ENCODE measurements at regions not wholly inside any gene's neighbourhood (a gene's known extent, or its start where the extent isn't known, plus 50 kb on each side); places are given as distances from the start of the nearest gene placed in this dataset.

GRCh38 chr12:11497995-11498394 is 102.6 kb upstream of the PRB2 start:
- CTCF ChIA-PET: no interaction called here

More at GRCh38 chr12:11497995-11498394, 102.6 kb upstream of the PRB2 start:
- Histone ChIP-seq H3K4me3 (ENCODE audit: insufficient read depth, low read depth, low read length) (no peak overlapping the region), H3K23ac (ENCODE audit: low read depth, low read length) (no peak overlapping the region), H2BK5ac (ENCODE audit: low read depth, low read length, poor library complexity, severe bottlenecking) (no peak overlapping the region), H3K4me2 (ENCODE audit: low read depth, low read length) (no peak overlapping the region), H4K5ac (ENCODE audit: low read depth, low read length) (no peak overlapping the region), H3K9me1 (ENCODE audit: insufficient read depth, low read length) (no peaks in the 10 kb centered on the region), H2BK20ac (ENCODE audit: low read depth, low read length) (no peak overlapping the region), H2BK120ac (ENCODE audit: low read depth, low read length) (no peak overlapping the region), H4K91ac (ENCODE audit: insufficient read depth, low read depth, low read length) (no peak overlapping the region), H3K27me3 (ENCODE audit: control insufficient read depth, insufficient read depth, low read length) (peaks cover 2% of the 10 kb centered on the region; the same call in 1 of the 2 replicates), H3K27ac (ENCODE audit: insufficient read depth, low read length) (no peak overlapping the region), H3K36me3 (ENCODE audit: control insufficient read depth, insufficient read depth, low read length) (no peaks in the 10 kb centered on the region), H2AK5ac (ENCODE audit: low read depth, low read length) (no peak overlapping the region), H3K9ac (ENCODE audit: low read depth, low read length) (no peak overlapping the region), H3K4me1 (ENCODE audit: control insufficient read depth, insufficient read depth, low read length) (no peaks in the 10 kb centered on the region), H3K4ac (ENCODE audit: low read depth, low read length) (no peak overlapping the region), H3K56ac (ENCODE audit: extremely low read depth, insufficient read depth, low read length) (no peak overlapping the region), H4K8ac (ENCODE audit: low read depth in 2 of 2, low read length in 2 of 2) (no peak overlapping the region), H4K20me1 (ENCODE audit: insufficient read depth, low read length) (no peaks in the 10 kb centered on the region), H3K14ac (replicated peaks; ENCODE audit: low read depth, low read length) (no peak overlapping the region), H2BK15ac (ENCODE audit: low read depth, low read length) (no peak overlapping the region), H2AK9ac (replicated peaks; ENCODE audit: low read depth, low read length, poor library complexity) (no peak overlapping the region), H3K18ac (ENCODE audit: low read depth, low read length) (no peak overlapping the region), H2AFZ (replicated peaks; ENCODE audit: low read length, poor library complexity) (no peak overlapping the region), H3K79me1 (ENCODE audit: low read depth in 1 of 2, low read length in 2 of 2) (no peaks in the 10 kb centered on the region), H3K9me3 (ENCODE audit: control insufficient read depth, insufficient read depth, low read length) (no peaks in the 10 kb centered on the region)
- BruUV-seq (replicated peaks): no TSS peak
- POLR2A ChIA-PET (ENCODE audit: unreplicated experiment): no interaction called here
- ATAC-seq (ENCODE audit: low read depth): no peak
- no peak for DNase-seq
- WGBS, 2 experiments (ENCODE audit: extremely low coverage in 2 of 2, insufficient read length in 1 of 2): no CpG with 5 or more reads among the region's 4 CpGs
- dilution Hi-C loops (cut with HindIII; ENCODE audit: low sequenced_read_pairs, unreplicated experiment): no loop called here
- TF ChIP-seq MAZ (IDR thresholded peaks at IDR 0.05; ENCODE audit: borderline replicate concordance, low read depth, low read length) (no peak), RFX5 (IDR thresholded peaks at IDR 0.05; ENCODE audit: low read depth, low read length) (no peak), CTCF (conservative IDR thresholded peaks at IDR 0.05; ENCODE audit: low read depth, low read length) (no peak), BHLHE40 (IDR thresholded peaks at IDR 0.05; ENCODE audit: low read depth, low read length) (no peak), POLR2A (IDR thresholded peaks at IDR 0.05; ENCODE audit: low read depth, low read length) (no peak), SMC3 (IDR thresholded peaks at IDR 0.05; ENCODE audit: low read depth, low read length) (no peak), CEBPB (IDR thresholded peaks at IDR 0.05; ENCODE audit: low read depth, low read length) (no peak), FOS (IDR thresholded peaks at IDR 0.05; ENCODE audit: low read depth, low read length) (no peak), USF2 (IDR thresholded peaks at IDR 0.05; ENCODE audit: low read depth, low read length) (no peak), RAD21 (IDR thresholded peaks at IDR 0.05; ENCODE audit: low read length) (no peak), RCOR1 (IDR thresholded peaks at IDR 0.05; ENCODE audit: insufficient replicate concordance, low read length) (no peak), MXI1 (IDR thresholded peaks at IDR 0.05; ENCODE audit: borderline replicate concordance, low read depth, low read length) (no peak), MAFK (IDR thresholded peaks at IDR 0.05; ENCODE audit: low read depth, low read length) (no peak), NFE2L2 (IDR thresholded peaks at IDR 0.05; ENCODE audit: low read depth, low read length) (no peak), CHD1 (IDR thresholded peaks at IDR 0.05; ENCODE audit: low read depth, low read length) (no peak)
- in situ Hi-C loops (cut with MboI; ENCODE audit: low sequenced_read_pairs): no loop called here
- intact Hi-C loops (cut with micrococcal nuclease): no loop called here
